ENCODE measurements at regions not wholly inside any gene's neighbourhood (a gene's known extent, or its start where the extent isn't known, plus 50 kb on each side); places are given as distances from the start of the nearest gene placed in this dataset.

- DNase-seq = no peak
These were observed 215.5 kb upstream of the RORB start for GRCh38 chr9:74281674-74282073.

GRCh38 chr9:74282526-74283253, 214.4 kb upstream of the RORB start:
- DNase-seq = no peak

GRCh38 chr9:74284581-74285450, 212.3 kb upstream of the RORB start:
- no peak for DNase-seq

- no peak for DNase-seq
These were observed 203.7 kb upstream of the RORB start for GRCh38 chr9:74293479-74293878.

- DNase-seq = no peak
These were observed 193.2 kb upstream of the RORB start for GRCh38 chr9:74303945-74304344.

- DNase-seq = no peak
These were observed 192.5 kb upstream of the RORB start for GRCh38 chr9:74304598-74304997.

- no peak for DNase-seq
These were observed 187.5 kb upstream of the RORB start for GRCh38 chr9:74309654-74310053.

GRCh38 chr9:74317235-74317634, 179.9 kb upstream of the RORB start:
- no peak for DNase-seq

- no peak for DNase-seq
These were observed 175.7 kb upstream of the RORB start for GRCh38 chr9:74321396-74321795.

- DNase-seq = no peak
These were observed 174.3 kb upstream of the RORB start for GRCh38 chr9:74322661-74323314.

- no peak for DNase-seq
These were observed 166.5 kb upstream of the RORB start for GRCh38 chr9:74330487-74331214.

GRCh38 chr9:74331607-74332006, 165.5 kb upstream of the RORB start:
- DNase-seq = no peak

- DNase-seq = no peak
These were observed 163.6 kb upstream of the RORB start for GRCh38 chr9:74333384-74334032.

- DNase-seq = no peak
These were observed 162.9 kb upstream of the RORB start for GRCh38 chr9:74334271-74334670.

GRCh38 chr9:74336161-74336560, 161.0 kb upstream of the RORB start:
- no peak for DNase-seq

- no peak for DNase-seq
These were observed 148.4 kb upstream of the RORB start for GRCh38 chr9:74348777-74349176.

GRCh38 chr9:74355107-74355506, 142.0 kb upstream of the RORB start:
- no peak for DNase-seq

GRCh38 chr9:74357577-74357976, 139.6 kb upstream of the RORB start:
- DNase-seq = no peak

GRCh38 chr9:74358959-74359358, 138.2 kb upstream of the RORB start:
- DNase-seq = no peak

- no peak for DNase-seq
These were observed 135.6 kb upstream of the RORB start for GRCh38 chr9:74361508-74361907.

GRCh38 chr9:74362423-74362822, 134.7 kb upstream of the RORB start:
- no peak for DNase-seq

GRCh38 chr9:74366111-74366510, 131.0 kb upstream of the RORB start:
- DNase-seq = no peak

- DNase-seq = no peak
These were observed 127.3 kb upstream of the RORB start for GRCh38 chr9:74369844-74370243.

Data from OCI-M1 (cell line).